ENCODE measurements at regions not wholly inside any gene's neighbourhood (a gene's known extent, or its start where the extent isn't known, plus 50 kb on each side); places are given as distances from the start of the nearest gene placed in this dataset.

DNA sequence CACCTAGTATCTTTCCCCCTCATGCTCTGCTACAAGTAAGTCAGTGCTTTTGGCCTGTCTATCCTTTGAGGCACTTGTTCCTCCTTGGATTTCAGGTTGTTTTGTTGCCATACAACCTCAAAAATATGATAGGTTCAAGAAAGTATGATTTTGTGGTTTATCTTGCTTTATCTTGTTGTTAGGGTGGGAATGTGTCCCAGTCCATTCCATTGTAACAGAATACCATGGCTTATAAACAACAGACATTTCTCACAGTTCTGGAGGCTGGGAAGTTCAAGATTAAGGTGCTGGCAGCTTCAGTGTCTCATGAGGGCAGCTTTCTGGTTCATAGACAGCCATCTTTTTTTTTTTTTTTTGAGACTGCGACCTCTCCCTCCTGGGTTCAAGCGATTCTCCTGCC is 72.1 kb downstream of the TMEM270 start:
- no peak for TF ChIP-seq ZNF8 (CRISPR knock-in tag; IDR thresholded peaks at IDR 0.05)
- no peak for TF ChIP-seq PPARA (CRISPR knock-in tag; IDR thresholded peaks at IDR 0.05; ENCODE audit: borderline replicate concordance)
- TF ChIP-seq PATZ1 (CRISPR knock-in tag; IDR thresholded peaks at IDR 0.05; ENCODE audit: borderline replicate concordance), result no peak
- TF ChIP-seq ESRRG (CRISPR knock-in tag; IDR thresholded peaks at IDR 0.05), result no peak
- no peak for TF ChIP-seq ZNF565 (CRISPR knock-in tag; conservative IDR thresholded peaks at IDR 0.05; ENCODE audit: low read depth)
- TF ChIP-seq, protein P1, sequence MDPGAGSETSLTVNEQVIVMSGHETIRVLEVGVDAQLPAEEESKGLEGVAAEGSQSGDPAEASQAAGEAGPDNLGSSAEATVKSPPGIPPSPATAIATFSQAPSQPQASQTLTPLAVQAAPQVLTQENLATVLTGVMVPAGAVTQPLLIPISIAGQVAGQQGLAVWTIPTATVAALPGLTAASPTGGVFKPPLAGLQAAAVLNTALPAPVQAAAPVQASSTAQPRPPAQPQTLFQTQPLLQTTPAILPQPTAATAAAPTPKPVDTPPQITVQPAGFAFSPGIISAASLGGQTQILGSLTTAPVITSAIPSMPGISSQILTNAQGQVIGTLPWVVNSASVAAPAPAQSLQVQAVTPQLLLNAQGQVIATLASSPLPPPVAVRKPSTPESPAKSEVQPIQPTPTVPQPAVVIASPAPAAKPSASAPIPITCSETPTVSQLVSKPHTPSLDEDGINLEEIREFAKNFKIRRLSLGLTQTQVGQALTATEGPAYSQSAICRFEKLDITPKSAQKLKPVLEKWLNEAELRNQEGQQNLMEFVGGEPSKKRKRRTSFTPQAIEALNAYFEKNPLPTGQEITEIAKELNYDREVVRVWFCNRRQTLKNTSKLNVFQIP (CRISPR knock-in tag; IDR thresholded peaks at IDR 0.05; ENCODE audit: borderline replicate concordance, low read depth), result no peak
- TF ChIP-seq RARB (CRISPR knock-in tag; IDR thresholded peaks at IDR 0.05), result no peak
- no peak for TF ChIP-seq ZFP30 (CRISPR knock-in tag; IDR thresholded peaks at IDR 0.05)
- no peak for TF ChIP-seq ZNF70 (CRISPR knock-in tag; IDR thresholded peaks at IDR 0.05)

Data from SK-N-SH treated with all-trans-retinoic acid at 6 μM for 48 hours (cell line).